NAMALWA (cell line): ENCODE measurements at regions not wholly inside any gene's neighbourhood (a gene's known extent, or its start where the extent isn't known, plus 50 kb on each side); places are given as distances from the start of the nearest gene placed in this dataset.

ENCODE experiments used
- DNase-seq: peaks from one replicate; pipeline ENCODE4 v3.0.0-alpha.2; 2015; ENCODE audit warnings: low spot score

GRCh38 chr7:125663961-125664360 lies 734.3 kb upstream of the POT1 start:
- no peak for DNase-seq

- DNase-seq = peak; percentile 74
These were observed 732.1 kb upstream of the POT1 start for GRCh38 chr7:125661677-125662076.

GRCh38 chr7:125661006-125661405 lies 731.4 kb upstream of the POT1 start:
- DNase-seq = no peak

- peak; percentile 53 for DNase-seq
These were observed 724.5 kb upstream of the POT1 start for GRCh38 chr7:125654076-125654475.

- peak; percentile 77 for DNase-seq
These were observed 722.4 kb upstream of the POT1 start for GRCh38 chr7:125651823-125652528.

GRCh38 chr7:125648543-125648942 lies 718.9 kb upstream of the POT1 start:
- DNase-seq = no peak

- no peak for DNase-seq
These were observed 716.1 kb upstream of the POT1 start for GRCh38 chr7:125645770-125646169.

- DNase-seq = no peak
These were observed 714.5 kb upstream of the POT1 start for GRCh38 chr7:125644109-125644508.

- no peak for DNase-seq
These were observed 713.7 kb upstream of the POT1 start for GRCh38 chr7:125643302-125643701.

- no peak for DNase-seq
These were observed 712.3 kb upstream of the POT1 start for GRCh38 chr7:125641884-125642283.

- no peak for DNase-seq
These were observed 706.8 kb upstream of the POT1 start for GRCh38 chr7:125636320-125636962.

- DNase-seq = no peak
These were observed 688.9 kb upstream of the POT1 start for GRCh38 chr7:125618516-125618915.

GRCh38 chr7:125611582-125611981 lies 682.0 kb upstream of the POT1 start:
- no peak for DNase-seq

- DNase-seq = no peak
These were observed 677.0 kb upstream of the POT1 start for GRCh38 chr7:125606671-125607070.

GRCh38 chr7:125605241-125605640 lies 675.6 kb upstream of the POT1 start:
- DNase-seq = no peak

- DNase-seq = no peak
These were observed 672.8 kb upstream of the POT1 start for GRCh38 chr7:125602441-125602840.

GRCh38 chr7:125599387-125599786 lies 669.8 kb upstream of the POT1 start:
- no peak for DNase-seq

GRCh38 chr7:125592331-125592730 lies 662.7 kb upstream of the POT1 start:
- peak; percentile 30 for DNase-seq

- DNase-seq = no peak
These were observed 643.5 kb upstream of the POT1 start for GRCh38 chr7:125573126-125573525.

GRCh38 chr7:125572414-125572813 lies 642.8 kb upstream of the POT1 start:
- DNase-seq = no peak

- DNase-seq = peak; percentile 69
These were observed 639.2 kb upstream of the POT1 start for GRCh38 chr7:125568799-125569198.

- peak; percentile 23 for DNase-seq
These were observed 638.1 kb upstream of the POT1 start for GRCh38 chr7:125567686-125568085.

GRCh38 chr7:125563964-125564529 lies 634.4 kb upstream of the POT1 start:
- no peak for DNase-seq

- DNase-seq = no peak
These were observed 633.9 kb upstream of the POT1 start for GRCh38 chr7:125563557-125563956.
